ENCODE measurements at regions not wholly inside any gene's neighbourhood (a gene's known extent, or its start where the extent isn't known, plus 50 kb on each side); places are given as distances from the start of the nearest gene placed in this dataset.

GRCh38 chr13:23963184-23963931 is 66.1 kb upstream of the C1QTNF9B start:
- TF ChIP-seq, protein P1, sequence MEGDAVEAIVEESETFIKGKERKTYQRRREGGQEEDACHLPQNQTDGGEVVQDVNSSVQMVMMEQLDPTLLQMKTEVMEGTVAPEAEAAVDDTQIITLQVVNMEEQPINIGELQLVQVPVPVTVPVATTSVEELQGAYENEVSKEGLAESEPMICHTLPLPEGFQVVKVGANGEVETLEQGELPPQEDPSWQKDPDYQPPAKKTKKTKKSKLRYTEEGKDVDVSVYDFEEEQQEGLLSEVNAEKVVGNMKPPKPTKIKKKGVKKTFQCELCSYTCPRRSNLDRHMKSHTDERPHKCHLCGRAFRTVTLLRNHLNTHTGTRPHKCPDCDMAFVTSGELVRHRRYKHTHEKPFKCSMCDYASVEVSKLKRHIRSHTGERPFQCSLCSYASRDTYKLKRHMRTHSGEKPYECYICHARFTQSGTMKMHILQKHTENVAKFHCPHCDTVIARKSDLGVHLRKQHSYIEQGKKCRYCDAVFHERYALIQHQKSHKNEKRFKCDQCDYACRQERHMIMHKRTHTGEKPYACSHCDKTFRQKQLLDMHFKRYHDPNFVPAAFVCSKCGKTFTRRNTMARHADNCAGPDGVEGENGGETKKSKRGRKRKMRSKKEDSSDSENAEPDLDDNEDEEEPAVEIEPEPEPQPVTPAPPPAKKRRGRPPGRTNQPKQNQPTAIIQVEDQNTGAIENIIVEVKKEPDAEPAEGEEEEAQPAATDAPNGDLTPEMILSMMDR (IDR thresholded peaks at IDR 0.05) = no peak
- no peak for TF ChIP-seq POLR2A (IDR thresholded peaks at IDR 0.05)
- no peak for TF ChIP-seq POLR2AphosphoS5 (IDR thresholded peaks at IDR 0.05; ENCODE audit: insufficient read depth in 1 of 2, low read depth in 1 of 2)
